ENCODE measurements at regions not wholly inside any gene's neighbourhood (a gene's known extent, or its start where the extent isn't known, plus 50 kb on each side); places are given as distances from the start of the nearest gene placed in this dataset.

DNA sequence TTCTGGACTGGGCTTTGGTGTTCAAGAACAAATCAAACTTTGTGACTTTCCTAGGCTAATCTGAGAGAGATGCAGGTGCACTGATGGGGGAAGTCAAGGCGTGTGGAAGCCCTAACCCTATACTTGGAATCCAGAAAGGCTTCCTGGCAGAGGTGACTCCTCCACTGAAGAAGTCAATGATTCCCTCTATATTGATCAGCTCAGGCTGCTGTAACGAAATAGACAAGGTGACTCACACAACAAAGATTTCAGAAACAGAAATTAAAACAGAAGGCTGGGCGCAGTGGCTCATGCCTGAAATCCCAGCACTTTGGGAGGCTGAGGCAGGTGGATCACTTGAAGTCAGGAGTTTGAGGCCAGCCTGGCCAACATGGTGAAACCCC, 69.6 kb upstream of the GGTA1 start:
- H3K9ac ChIP-seq (ENCODE audit: low read depth in 1 of 2, low read length in 2 of 2) = no peak overlapping the region
- no peaks in the 10 kb centered on the region for H3K27me3 ChIP-seq (ENCODE audit: control insufficient read depth in 1 of 2, insufficient read depth in 2 of 2, low read length in 2 of 2)
- no peaks in the 10 kb centered on the region for H3K36me3 ChIP-seq (ENCODE audit: control insufficient read depth in 1 of 2, insufficient read depth in 2 of 2, low read length in 2 of 2)
- no peak overlapping the region for H3K4me3 ChIP-seq (ENCODE audit: low read depth in 1 of 2, low read length in 2 of 2)
- H3K4me1 ChIP-seq (ENCODE audit: control insufficient read depth in 1 of 2, insufficient read depth in 2 of 2, low read length in 2 of 2) = peaks cover 11 to 16% of the 10 kb centered on the region in 2 donors
- no peak overlapping the region for H3K27ac ChIP-seq (ENCODE audit: low read depth, low read length)
- no peaks in the 10 kb centered on the region for H3K9me3 ChIP-seq (ENCODE audit: control insufficient read depth in 1 of 2, low read length in 2 of 2)

DNA sequence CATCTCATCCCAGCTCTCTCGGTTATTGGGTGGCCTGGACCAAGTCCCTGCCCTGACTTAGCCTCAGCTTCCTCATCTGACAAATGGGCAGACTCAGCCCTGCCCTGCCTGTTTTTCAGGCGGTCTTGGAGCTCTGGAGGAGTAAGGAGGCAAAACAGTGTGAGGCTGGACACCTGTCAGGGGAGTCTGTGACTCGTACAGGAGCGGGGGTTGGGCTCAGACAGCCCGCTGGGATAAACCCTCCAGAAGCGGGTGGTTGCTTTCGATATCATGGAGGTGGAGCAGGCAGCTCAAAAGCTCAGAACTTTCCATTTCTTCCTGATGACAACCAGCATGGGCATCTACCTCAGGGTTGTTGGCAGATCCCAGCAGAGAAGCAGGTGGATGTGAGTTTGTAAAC, 72.9 kb upstream of the GGTA1 start:
- Histone ChIP-seq H3K27ac (ENCODE audit: low read depth, low read length) (no peak overlapping the region), H3K9me3 (ENCODE audit: control insufficient read depth in 1 of 2, low read length in 2 of 2) (no peaks in the 10 kb centered on the region), H3K4me1 (ENCODE audit: control insufficient read depth in 1 of 2, insufficient read depth in 2 of 2, low read length in 2 of 2) (peaks cover 11 to 15% of the 10 kb centered on the region in 2 donors), H3K27me3 (ENCODE audit: control insufficient read depth in 1 of 2, insufficient read depth in 2 of 2, low read length in 2 of 2) (no peaks in the 10 kb centered on the region), H3K4me3 (ENCODE audit: low read depth in 1 of 2, low read length in 2 of 2) (no peak overlapping the region), H3K9ac (ENCODE audit: low read depth in 1 of 2, low read length in 2 of 2) (no peak overlapping the region), H3K36me3 (ENCODE audit: control insufficient read depth in 1 of 2, insufficient read depth in 2 of 2, low read length in 2 of 2) (no peaks in the 10 kb centered on the region)

DNA sequence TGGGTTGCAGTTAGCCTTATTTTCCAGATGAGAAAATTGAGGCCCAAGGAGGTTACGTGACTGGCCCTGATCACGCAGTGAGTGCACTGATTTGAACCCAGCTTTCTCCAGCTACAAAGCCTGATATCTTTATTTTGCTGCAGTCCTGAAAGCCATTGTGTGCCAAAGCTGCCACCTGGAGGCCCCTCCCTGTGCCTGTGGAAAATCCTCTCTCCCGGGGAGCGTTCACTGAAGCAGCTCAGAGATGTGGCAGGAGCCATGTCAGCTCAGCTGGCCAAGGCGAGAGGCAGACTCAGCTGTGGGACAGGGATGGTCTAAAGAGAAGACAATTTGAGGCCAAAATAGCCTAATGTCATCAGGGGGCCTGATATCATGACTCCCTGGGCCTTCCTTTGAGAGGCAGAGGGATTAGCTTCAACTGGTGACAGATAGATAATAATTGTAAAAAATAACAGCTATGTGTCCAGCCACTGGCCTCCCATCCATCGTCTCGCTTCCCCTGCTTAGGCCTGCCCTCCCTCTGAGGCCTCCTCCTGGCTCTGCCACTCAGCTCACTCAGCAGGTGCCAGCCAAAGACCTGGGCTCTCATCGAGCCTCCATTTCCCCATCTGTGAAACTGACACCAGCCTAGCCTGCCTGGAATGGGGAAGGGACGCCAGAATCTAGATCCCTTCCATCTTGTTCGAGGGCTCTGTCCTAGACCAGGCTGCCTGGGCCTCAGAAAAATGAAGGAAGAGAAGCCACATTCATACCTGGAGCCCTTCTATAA, 74.3 kb upstream of the GGTA1 start:
- Histone ChIP-seq H3K4me3 (ENCODE audit: low read depth in 1 of 2, low read length in 2 of 2) (no peak overlapping the region), H3K4me1 (ENCODE audit: control insufficient read depth in 1 of 2, insufficient read depth in 2 of 2, low read length in 2 of 2) (peaks cover 1 to 3% of the 10 kb centered on the region in 2 donors), H3K9ac (ENCODE audit: low read depth in 1 of 2, low read length in 2 of 2) (no peak overlapping the region), H3K9me3 (ENCODE audit: control insufficient read depth in 1 of 2, low read length in 2 of 2) (no peaks in the 10 kb centered on the region), H3K36me3 (ENCODE audit: control insufficient read depth in 1 of 2, insufficient read depth in 2 of 2, low read length in 2 of 2) (no peaks in the 10 kb centered on the region), H3K27me3 (ENCODE audit: control insufficient read depth in 1 of 2, insufficient read depth in 2 of 2, low read length in 2 of 2) (no peaks in the 10 kb centered on the region), H3K27ac (ENCODE audit: low read depth, low read length) (no peak overlapping the region)

GRCh38 chr9:121574774-121575519, 75.3 kb upstream of the GGTA1 start:
- Histone ChIP-seq H3K9ac (ENCODE audit: low read depth in 1 of 2, low read length in 2 of 2) (no peak overlapping the region), H3K4me1 (ENCODE audit: control insufficient read depth in 1 of 2, insufficient read depth in 2 of 2, low read length in 2 of 2) (no peaks in the 10 kb centered on the region), H3K9me3 (ENCODE audit: control insufficient read depth in 1 of 2, low read length in 2 of 2) (no peaks in the 10 kb centered on the region), H3K27ac (ENCODE audit: low read depth, low read length) (no peak overlapping the region), H3K36me3 (ENCODE audit: control insufficient read depth in 1 of 2, insufficient read depth in 2 of 2, low read length in 2 of 2) (no peaks in the 10 kb centered on the region), H3K27me3 (ENCODE audit: control insufficient read depth in 1 of 2, insufficient read depth in 2 of 2, low read length in 2 of 2) (no peaks in the 10 kb centered on the region), H3K4me3 (ENCODE audit: low read depth in 1 of 2, low read length in 2 of 2) (no peak overlapping the region)

- no peaks in the 10 kb centered on the region for H3K36me3 ChIP-seq (ENCODE audit: control insufficient read depth in 1 of 2, insufficient read depth in 2 of 2, low read length in 2 of 2)
- no peaks in the 10 kb centered on the region for H3K4me1 ChIP-seq (ENCODE audit: control insufficient read depth in 1 of 2, insufficient read depth in 2 of 2, low read length in 2 of 2)
- H3K9ac ChIP-seq (ENCODE audit: low read depth in 1 of 2, low read length in 2 of 2) = no peak overlapping the region
- H3K4me3 ChIP-seq (ENCODE audit: low read depth in 1 of 2, low read length in 2 of 2) = no peak overlapping the region
- peaks cover 0 to 3% of the 10 kb centered on the region in 2 donors for H3K27me3 ChIP-seq (ENCODE audit: control insufficient read depth in 1 of 2, insufficient read depth in 2 of 2, low read length in 2 of 2)
- H3K9me3 ChIP-seq (ENCODE audit: control insufficient read depth in 1 of 2, low read length in 2 of 2) = no peaks in the 10 kb centered on the region
- H3K27ac ChIP-seq (ENCODE audit: low read depth, low read length) = no peak overlapping the region
Observed at GRCh38 chr9:121576281-121577075, 75.0 kb upstream of the DAB2IP start.

GRCh38 chr9:121577166-121577565, 74.3 kb upstream of the DAB2IP start:
- H3K27ac ChIP-seq (ENCODE audit: low read depth, low read length) = no peak overlapping the region
- no peaks in the 10 kb centered on the region for H3K36me3 ChIP-seq (ENCODE audit: control insufficient read depth in 1 of 2, insufficient read depth in 2 of 2, low read length in 2 of 2)
- H3K4me1 ChIP-seq (ENCODE audit: control insufficient read depth in 1 of 2, insufficient read depth in 2 of 2, low read length in 2 of 2) = no peaks in the 10 kb centered on the region
- peaks cover 0 to 3% of the 10 kb centered on the region in 2 donors for H3K27me3 ChIP-seq (ENCODE audit: control insufficient read depth in 1 of 2, insufficient read depth in 2 of 2, low read length in 2 of 2)
- no peak overlapping the region for H3K9ac ChIP-seq (ENCODE audit: low read depth in 1 of 2, low read length in 2 of 2)
- no peak overlapping the region for H3K4me3 ChIP-seq (ENCODE audit: low read depth in 1 of 2, low read length in 2 of 2)
- no peaks in the 10 kb centered on the region for H3K9me3 ChIP-seq (ENCODE audit: control insufficient read depth in 1 of 2, low read length in 2 of 2)

GRCh38 chr9:121577572-121577971, 73.9 kb upstream of the DAB2IP start:
- no peaks in the 10 kb centered on the region for H3K4me1 ChIP-seq (ENCODE audit: control insufficient read depth in 1 of 2, insufficient read depth in 2 of 2, low read length in 2 of 2)
- H3K9me3 ChIP-seq (ENCODE audit: control insufficient read depth in 1 of 2, low read length in 2 of 2) = no peaks in the 10 kb centered on the region
- no peaks in the 10 kb centered on the region for H3K36me3 ChIP-seq (ENCODE audit: control insufficient read depth in 1 of 2, insufficient read depth in 2 of 2, low read length in 2 of 2)
- H3K27ac ChIP-seq (ENCODE audit: low read depth, low read length) = no peak overlapping the region
- peaks cover 3% of the 10 kb centered on the region in 2 donors for H3K27me3 ChIP-seq (ENCODE audit: control insufficient read depth in 1 of 2, insufficient read depth in 2 of 2, low read length in 2 of 2)
- no peak overlapping the region for H3K9ac ChIP-seq (ENCODE audit: low read depth in 1 of 2, low read length in 2 of 2)
- H3K4me3 ChIP-seq (ENCODE audit: low read depth in 1 of 2, low read length in 2 of 2) = no peak overlapping the region

GRCh38 chr9:121581786-121582600, 69.4 kb upstream of the DAB2IP start:
- Histone ChIP-seq H3K27ac (ENCODE audit: low read depth, low read length) (no peak overlapping the region), H3K27me3 (ENCODE audit: control insufficient read depth in 1 of 2, insufficient read depth in 2 of 2, low read length in 2 of 2) (peaks cover 3 to 5% of the 10 kb centered on the region in 2 donors), H3K9ac (ENCODE audit: low read depth in 1 of 2, low read length in 2 of 2) (no peak overlapping the region), H3K4me1 (ENCODE audit: control insufficient read depth in 1 of 2, insufficient read depth in 2 of 2, low read length in 2 of 2) (no peaks in the 10 kb centered on the region), H3K36me3 (ENCODE audit: control insufficient read depth in 1 of 2, insufficient read depth in 2 of 2, low read length in 2 of 2) (no peaks in the 10 kb centered on the region), H3K9me3 (ENCODE audit: control insufficient read depth in 1 of 2, low read length in 2 of 2) (no peaks in the 10 kb centered on the region), H3K4me3 (ENCODE audit: low read depth in 1 of 2, low read length in 2 of 2) (no peak overlapping the region)

GRCh38 chr9:121582641-121583040, 68.8 kb upstream of the DAB2IP start:
- Histone ChIP-seq H3K9me3 (ENCODE audit: control insufficient read depth in 1 of 2, low read length in 2 of 2) (no peaks in the 10 kb centered on the region), H3K4me1 (ENCODE audit: control insufficient read depth in 1 of 2, insufficient read depth in 2 of 2, low read length in 2 of 2) (no peaks in the 10 kb centered on the region), H3K27ac (ENCODE audit: low read depth, low read length) (no peak overlapping the region), H3K4me3 (ENCODE audit: low read depth in 1 of 2, low read length in 2 of 2) (no peak overlapping the region), H3K36me3 (ENCODE audit: control insufficient read depth in 1 of 2, insufficient read depth in 2 of 2, low read length in 2 of 2) (no peaks in the 10 kb centered on the region), H3K27me3 (ENCODE audit: control insufficient read depth in 1 of 2, insufficient read depth in 2 of 2, low read length in 2 of 2) (peaks cover 3 to 5% of the 10 kb centered on the region in 2 donors), H3K9ac (ENCODE audit: low read depth in 1 of 2, low read length in 2 of 2) (no peak overlapping the region)

Data from duodenal mucosa (tissue), 2 donors.